Natural killer cell (primary cell): ENCODE measurements at regions not wholly inside any gene's neighbourhood (a gene's known extent, or its start where the extent isn't known, plus 50 kb on each side); places are given as distances from the start of the nearest gene placed in this dataset.

Experiments
- ATAC-seq, 3 donors: fragments of 150-1000 bp in 2 of 3; fragments of 200-7000 bp in 1 of 3; cut with Tn5 transposase; 1 replicate in 1 of 3; 2 replicates in 2 of 3; pipeline ENCODE4 v1.10.0; 2021; ENCODE audit warnings: mild to moderate bottlenecking in 2 of 3, moderate library complexity in 2 of 3
- DNase-seq, 2 donors: peaks; one replicate each; pipeline versions ENCODE4 v3.0.0 to v3.0.0-alpha.2; 2013 to 2021; ENCODE audit warnings: mixed read lengths in 1 of 2
- H3K27ac ChIP-seq: one replicate; pipeline ENCODE4 v1.5.1; 2013; ENCODE audit warnings: mild to moderate bottlenecking, low read length
- H3K27me3 ChIP-seq: one replicate; pipeline ENCODE4 v1.6.1; 2013; ENCODE audit warnings: low read length; ENCODE audit not compliant: control insufficient read depth, insufficient read depth
- H3K36me3 ChIP-seq: one replicate; pipeline ENCODE4 v1.6.1; 2013; ENCODE audit warnings: low read length; ENCODE audit not compliant: control insufficient read depth, insufficient read depth
- H3K4me1 ChIP-seq: one replicate; pipeline ENCODE4 v1.6.1; 2013; ENCODE audit warnings: low read length; ENCODE audit not compliant: control insufficient read depth, insufficient read depth
- H3K4me3 ChIP-seq: one replicate; pipeline ENCODE4 v1.5.1; 2013; ENCODE audit warnings: low read length
- H3K9me3 ChIP-seq: one replicate; pipeline ENCODE4 v1.6.1; 2013; ENCODE audit warnings: low read length; ENCODE audit not compliant: control insufficient read depth, insufficient read depth
- H3K27ac Mint-ChIP-seq, 2 donors: one replicate each; pipeline ENCODE4 v1.8.0; 2022; ENCODE audit warnings: mild to moderate bottlenecking in 2 of 2, mixed read lengths in 2 of 2, moderate library complexity in 1 of 2
- H3K27me3 Mint-ChIP-seq, 2 donors: one replicate each; pipeline ENCODE4 v1.8.0; 2022; ENCODE audit warnings: low read depth in 2 of 2, mixed read lengths in 2 of 2
- H3K36me3 Mint-ChIP-seq: one replicate; pipeline ENCODE4 v1.8.0; 2022; ENCODE audit warnings: mixed read lengths
- H3K4me1 Mint-ChIP-seq, 2 donors: one replicate each; pipeline ENCODE4 v1.8.0; 2022; ENCODE audit warnings: mixed read lengths in 2 of 2
- H3K4me3 Mint-ChIP-seq: one replicate; pipeline ENCODE4 v1.8.0; 2022; ENCODE audit warnings: mild to moderate bottlenecking, moderate library complexity, mixed read lengths
- H3K9me3 Mint-ChIP-seq, 2 donors: one replicate each; pipeline ENCODE4 v1.8.0; 2022; ENCODE audit warnings: mixed read lengths in 2 of 2
- WGBS: methylation state at CpG from one replicate; pipeline ENCODE4 v1.1.7; 2013; ENCODE audit warnings: missing lambda C conversion rate; ENCODE audit not compliant: insufficient coverage; 5-methylcytosine and 5-hydroxymethylcytosine counted together
- intact Hi-C: fragments of 100-400 bp; cut with micrococcal nuclease; formaldehyde crosslinking; loops from one replicate; pipeline ENCODE4 v1.14.2; 2022
- TF ChIP-seq, protein P1 (sequence below): fragments of 200-600 bp; IDR thresholded peaks from one replicate; pipeline ENCODE4 v1.8.0; 2022; ENCODE audit warnings: antibody characterized with exemption

DNA sequence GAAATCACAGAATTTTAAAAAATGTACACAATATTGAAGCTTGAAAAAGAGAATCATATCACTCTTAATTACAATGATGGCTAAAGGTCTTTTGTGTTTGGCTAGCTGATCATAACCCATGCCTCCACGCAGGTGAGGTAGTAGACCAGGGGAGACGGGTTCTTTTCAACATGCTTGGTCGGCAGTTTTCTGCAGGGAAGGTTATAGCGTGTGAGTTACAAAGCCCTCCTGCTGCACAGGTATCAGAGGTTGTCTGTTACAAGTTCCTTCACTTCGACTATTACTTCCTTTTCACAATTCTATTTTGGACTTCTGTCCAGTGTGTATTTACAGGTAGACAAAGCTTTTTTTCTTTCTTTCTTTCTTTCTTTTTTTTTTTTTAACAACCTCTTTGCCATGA lies 127.1 kb upstream of the PRPS1L1 start:
- Histone ChIP-seq H3K9me3 (no peaks in the 10 kb centered on the region), H3K27ac (no peak overlapping the region), H3K4me3 (no peak overlapping the region), H3K36me3 (no peaks in the 10 kb centered on the region), H3K27me3 (no peaks in the 10 kb centered on the region), H3K4me1 (no peaks in the 10 kb centered on the region)
- Mint-ChIP-seq H3K9me3 (no peaks in the 10 kb centered on the region), H3K27me3 (peaks cover 0 to 4% of the 10 kb centered on the region in 2 donors), H3K36me3 (no peaks in the 10 kb centered on the region), H3K27ac (no peak overlapping the region), H3K4me1 (no peaks in the 10 kb centered on the region), H3K4me3 (no peak overlapping the region)
- WGBS: 97% methylated on average over 4 of the region's 5 CpGs
- ATAC-seq: no peak
- intact Hi-C loops: no loop called here
- TF ChIP-seq, protein P1, sequence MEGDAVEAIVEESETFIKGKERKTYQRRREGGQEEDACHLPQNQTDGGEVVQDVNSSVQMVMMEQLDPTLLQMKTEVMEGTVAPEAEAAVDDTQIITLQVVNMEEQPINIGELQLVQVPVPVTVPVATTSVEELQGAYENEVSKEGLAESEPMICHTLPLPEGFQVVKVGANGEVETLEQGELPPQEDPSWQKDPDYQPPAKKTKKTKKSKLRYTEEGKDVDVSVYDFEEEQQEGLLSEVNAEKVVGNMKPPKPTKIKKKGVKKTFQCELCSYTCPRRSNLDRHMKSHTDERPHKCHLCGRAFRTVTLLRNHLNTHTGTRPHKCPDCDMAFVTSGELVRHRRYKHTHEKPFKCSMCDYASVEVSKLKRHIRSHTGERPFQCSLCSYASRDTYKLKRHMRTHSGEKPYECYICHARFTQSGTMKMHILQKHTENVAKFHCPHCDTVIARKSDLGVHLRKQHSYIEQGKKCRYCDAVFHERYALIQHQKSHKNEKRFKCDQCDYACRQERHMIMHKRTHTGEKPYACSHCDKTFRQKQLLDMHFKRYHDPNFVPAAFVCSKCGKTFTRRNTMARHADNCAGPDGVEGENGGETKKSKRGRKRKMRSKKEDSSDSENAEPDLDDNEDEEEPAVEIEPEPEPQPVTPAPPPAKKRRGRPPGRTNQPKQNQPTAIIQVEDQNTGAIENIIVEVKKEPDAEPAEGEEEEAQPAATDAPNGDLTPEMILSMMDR: no peak
- DNase-seq: no peak

DNA sequence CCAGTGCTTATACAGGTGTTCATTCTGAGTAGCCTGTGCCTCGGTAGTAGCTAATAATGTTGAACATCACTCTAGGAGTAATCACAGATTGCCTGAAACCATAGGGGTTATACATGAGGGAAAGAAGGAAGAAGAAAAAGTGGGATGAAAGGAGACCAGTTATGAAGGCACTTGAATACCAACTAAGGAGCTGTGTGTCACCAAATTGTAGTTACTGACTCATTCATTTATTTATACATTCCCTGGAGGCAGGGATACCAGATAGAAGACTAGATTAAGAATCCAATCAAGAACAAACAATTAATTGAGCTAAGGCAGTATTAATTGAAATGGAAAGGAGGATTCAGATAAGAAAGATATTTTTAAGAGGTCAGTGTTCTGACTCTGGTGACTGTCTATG lies 129.6 kb upstream of the PRPS1L1 start:
- ATAC-seq (no peak), DNase-seq (no peak)
- no peak overlapping the region for H3K27ac ChIP-seq
- Mint-ChIP-seq H3K4me1 (no peaks in the 10 kb centered on the region), H3K4me3 (no peak overlapping the region), H3K36me3 (no peaks in the 10 kb centered on the region), H3K27ac (no peak overlapping the region), H3K9me3 (no peaks in the 10 kb centered on the region), H3K27me3 (peaks cover 0 to 4% of the 10 kb centered on the region in 2 donors)
- no peaks in the 10 kb centered on the region for H3K27me3 ChIP-seq
- H3K4me1 ChIP-seq: no peaks in the 10 kb centered on the region
- H3K36me3 ChIP-seq: no peaks in the 10 kb centered on the region
- intact Hi-C loops: no loop called here
- H3K9me3 ChIP-seq: no peaks in the 10 kb centered on the region
- WGBS: 94% methylated on average over 1 of the region's 1 CpG
- TF ChIP-seq, protein P1: no peak
- no peak overlapping the region for H3K4me3 ChIP-seq

DNA sequence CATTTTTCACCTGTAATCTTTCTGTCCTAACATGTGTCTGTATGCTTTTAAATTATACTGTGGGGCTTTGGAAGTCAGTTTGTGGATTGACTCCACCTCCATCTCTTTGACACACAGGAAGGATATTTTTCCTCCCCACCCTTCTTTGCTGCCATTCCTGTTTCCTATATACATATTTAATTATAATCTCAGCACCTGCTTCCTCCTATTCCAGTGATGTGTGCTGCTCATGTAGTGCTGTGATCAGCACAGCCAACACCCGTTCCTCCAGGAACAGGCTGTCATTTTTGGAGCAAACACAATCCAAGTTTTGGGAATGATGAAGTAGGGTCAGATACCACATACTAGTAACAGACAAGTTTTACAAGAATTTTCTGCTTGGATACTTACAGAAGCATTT lies 135.0 kb upstream of the PRPS1L1 start:
- H3K4me3 ChIP-seq: no peak overlapping the region
- ATAC-seq: no peak
- Mint-ChIP-seq H3K36me3 (no peaks in the 10 kb centered on the region), H3K4me1 (no peaks in the 10 kb centered on the region), H3K4me3 (no peak overlapping the region), H3K27ac (no peak overlapping the region), H3K9me3 (no peaks in the 10 kb centered on the region), H3K27me3 (no peaks in the 10 kb centered on the region)
- H3K36me3 ChIP-seq: no peaks in the 10 kb centered on the region
- intact Hi-C loops: no loop called here
- DNase-seq: no peak
- TF ChIP-seq, protein P1: no peak
- no peak overlapping the region for H3K27ac ChIP-seq
- no peaks in the 10 kb centered on the region for H3K27me3 ChIP-seq
- H3K9me3 ChIP-seq: no peaks in the 10 kb centered on the region
- WGBS: 64% methylated on average over 1 of the region's 1 CpG
- no peaks in the 10 kb centered on the region for H3K4me1 ChIP-seq

- intact Hi-C loops: no loop called here
- DNase-seq: no peak
- TF ChIP-seq, protein P1: no peak
Observed at GRCh38 chr7:18163091-18163490, 135.4 kb upstream of the PRPS1L1 start.

More at GRCh38 chr7:18163091-18163490, 135.4 kb upstream of the PRPS1L1 start:
- no peaks in the 10 kb centered on the region for H3K36me3 ChIP-seq
- no peaks in the 10 kb centered on the region for H3K27me3 ChIP-seq
- WGBS: 95% methylated on average over 3 of the region's 3 CpGs
- Mint-ChIP-seq H3K36me3 (no peaks in the 10 kb centered on the region), H3K4me1 (no peaks in the 10 kb centered on the region), H3K9me3 (no peaks in the 10 kb centered on the region), H3K27me3 (no peaks in the 10 kb centered on the region), H3K27ac (no peak overlapping the region), H3K4me3 (no peak overlapping the region)
- no peak for ATAC-seq
- H3K4me3 ChIP-seq: no peak overlapping the region
- H3K4me1 ChIP-seq: no peaks in the 10 kb centered on the region
- no peaks in the 10 kb centered on the region for H3K9me3 ChIP-seq
- no peak overlapping the region for H3K27ac ChIP-seq
